Heart left ventricle (tissue), 16 donors: ENCODE measurements at regions not wholly inside any gene's neighbourhood (a gene's known extent, or its start where the extent isn't known, plus 50 kb on each side); places are given as distances from the start of the nearest gene placed in this dataset.

ENCODE experiments used
- ATAC-seq, 4 donors: fragments of 200-7000 bp; cut with Tn5 transposase; one replicate each; pipeline ENCODE4 v1.9.1; 2020 to 2022; ENCODE audit warnings: moderate library complexity in 4 of 4, mild to moderate bottlenecking in 3 of 4, moderate number of reproducible peaks in 1 of 4
- DNase-seq, 5 donors: peaks; one replicate each; pipeline ENCODE4 v3.0.0-alpha.2; 2020
- H3K27ac ChIP-seq, 12 donors: fragments of 200-600 bp; sonication (generic) in 4 of 12; one replicate each; pipeline versions ENCODE4 v1.5.0 to v1.8.0; 2016 to 2022; ENCODE audit warnings: mild to moderate bottlenecking in 2 of 12
- H3K27me3 ChIP-seq, 9 donors: fragments of 200-600 bp; sonication (generic) in 2 of 9; one replicate each; pipeline versions ENCODE4 v1.5.1 to v1.8.0; 2016 to 2022; ENCODE audit warnings: mild to moderate bottlenecking in 3 of 9
- H3K36me3 ChIP-seq, 9 donors: fragments of 200-600 bp; sonication (generic) in 2 of 9; one replicate each; pipeline versions ENCODE4 v1.5.0 to v1.8.0; 2018 to 2022; ENCODE audit warnings: mild to moderate bottlenecking in 2 of 9
- H3K4me1 ChIP-seq, 12 donors: fragments of 200-600 bp; sonication (generic) in 4 of 12; one replicate each; pipeline versions ENCODE4 v1.5.0 to v1.8.0; 2016 to 2022; ENCODE audit warnings: mild to moderate bottlenecking in 3 of 12
- H3K4me3 ChIP-seq, 12 donors: fragments of 200-600 bp; sonication (generic) in 4 of 12; one replicate each; pipeline versions ENCODE4 v1.5.0 to v1.8.0; 2017 to 2022; ENCODE audit warnings: mild to moderate bottlenecking in 9 of 12, moderate library complexity in 4 of 12
- H3K9me3 ChIP-seq, 12 donors: fragments of 200-600 bp; sonication (generic) in 4 of 12; one replicate each; pipeline versions ENCODE4 v1.5.0 to v1.8.0; 2016 to 2022; ENCODE audit warnings: mild to moderate bottlenecking in 1 of 12
- POLR2A ChIP-seq, 2 donors: fragments of 450-650 bp; IDR thresholded peaks; one replicate each; pipeline ENCODE4 v1.6.1; 2017; ENCODE audit warnings: antibody characterized with exemption in 2 of 2, mild to moderate bottlenecking in 2 of 2, moderate library complexity in 2 of 2
- WGBS, 4 donors: extraction: QIAGEN DNeasy Blood & Tissue Kit in 2 of 4; methylation state at CpG; one replicate each; pipeline versions ENCODE4 v1.1.5 to v1.1.7; 2013 to 2018; 5-methylcytosine and 5-hydroxymethylcytosine counted together
- intact Hi-C, 10 donors: fragments of 100-400 bp; cut with DNase I; formaldehyde crosslinking; loops; one replicate each; pipeline versions ENCODE4 v1.11.1 to v1.14.2; 2022
- TF ChIP-seq, protein P1 (sequence below), 12 donors: fragments of 200-600 bp; sonication (generic) in 4 of 12; IDR thresholded peaks; one replicate each; pipeline versions ENCODE4 v1.5.0 to v1.8.0; 2018 to 2022; ENCODE audit warnings: antibody characterized with exemption in 12 of 12, mild to moderate bottlenecking in 5 of 12
- donor health status: ischemic (EF 13 %, LVEDD 7.1; RV severe dilation, severe dysfunction).
- donor health status: healthy with polysubstance abuse.
- donor health status: DM: no; HTN: yes; CAD: no.
- donor health status: DM: no; HTN: no; CAD: no.
- donor health status: ischemic (EF 25% LVEDD 6.9; RV normal size, moderate dysfunction).
- donor health status: ischemic (EF 25% LVEDD 5.7; RV mildly dilated, moderate dysfunction).
- donor health status: healthy.
- donor health status: DM: yes; HTN: yes; CAD: no.
- donor health status: ischemic (EF 35%, LVEDD 5.7; RV mildly dilated, moderate dysfunction).
- donor health status: nonischemic (EF 11% LVEDD 7.7; RV severe dilation, severe dysfunction).
- donor health status: DM: yes; HTN: yes; CAD: no.
- donor health status: PGD.
- donor health status: ischemic (EF 29% LVEDD 5.4; RV normal size, mild dysfunction).
- donor health status: nonischemic (EF 23%, LVEDD 6.1; RV moderate dilation, normal function).

GRCh38 chr7:10225275-10225674, 748.4 kb upstream of the PHF14 start:
- intact Hi-C loops, result loop anchor here in 2 of 10 donors (5.0 to 10.0 kb wide), 2 partner anchors 68 to 70 kb away; no protein-coding TSS in a partner anchor
- WGBS, 4 donors, result 28 to 49% (median 34%) methylated on average over 1 of the region's 1 CpG
- Histone ChIP-seq H3K36me3 (no peaks in the 10 kb centered on the region), H3K27ac (peak overlapping the region in 5 of 12 donors; percentile 11 to 48 (median 28)), H3K9me3 (peaks cover 0 to 9% (median 0%) of the 10 kb centered on the region in 12 donors), H3K4me1 (peaks cover 0 to 29% (median 10%) of the 10 kb centered on the region in 12 donors), H3K27me3 (no peaks in the 10 kb centered on the region), H3K4me3 (peak overlapping the region in 1 of 12 donors; percentile 0)
- peak in 2 of 4 donors; percentile 51 to 63 for ATAC-seq
- no peak for DNase-seq
- no peak for TF ChIP-seq POLR2A (IDR thresholded peaks at IDR 0.05)
- TF ChIP-seq, protein P1, sequence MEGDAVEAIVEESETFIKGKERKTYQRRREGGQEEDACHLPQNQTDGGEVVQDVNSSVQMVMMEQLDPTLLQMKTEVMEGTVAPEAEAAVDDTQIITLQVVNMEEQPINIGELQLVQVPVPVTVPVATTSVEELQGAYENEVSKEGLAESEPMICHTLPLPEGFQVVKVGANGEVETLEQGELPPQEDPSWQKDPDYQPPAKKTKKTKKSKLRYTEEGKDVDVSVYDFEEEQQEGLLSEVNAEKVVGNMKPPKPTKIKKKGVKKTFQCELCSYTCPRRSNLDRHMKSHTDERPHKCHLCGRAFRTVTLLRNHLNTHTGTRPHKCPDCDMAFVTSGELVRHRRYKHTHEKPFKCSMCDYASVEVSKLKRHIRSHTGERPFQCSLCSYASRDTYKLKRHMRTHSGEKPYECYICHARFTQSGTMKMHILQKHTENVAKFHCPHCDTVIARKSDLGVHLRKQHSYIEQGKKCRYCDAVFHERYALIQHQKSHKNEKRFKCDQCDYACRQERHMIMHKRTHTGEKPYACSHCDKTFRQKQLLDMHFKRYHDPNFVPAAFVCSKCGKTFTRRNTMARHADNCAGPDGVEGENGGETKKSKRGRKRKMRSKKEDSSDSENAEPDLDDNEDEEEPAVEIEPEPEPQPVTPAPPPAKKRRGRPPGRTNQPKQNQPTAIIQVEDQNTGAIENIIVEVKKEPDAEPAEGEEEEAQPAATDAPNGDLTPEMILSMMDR (IDR thresholded peaks at IDR 0.05), result no peak

- Histone ChIP-seq H3K27me3 (no peaks in the 10 kb centered on the region), H3K4me1 (peaks cover 0 to 16% (median 8%) of the 10 kb centered on the region in 12 donors), H3K27ac (peak overlapping the region in 10 of 12 donors; percentile 33 to 89 (median 75)), H3K4me3 (peak overlapping the region in 8 of 12 donors; percentile 43 to 56 (median 48)), H3K9me3 (peaks cover 0 to 8% (median 0%) of the 10 kb centered on the region in 12 donors), H3K36me3 (no peaks in the 10 kb centered on the region)
- intact Hi-C loops, result no loop called here
- TF ChIP-seq POLR2A (IDR thresholded peaks at IDR 0.05), result no peak
- TF ChIP-seq, protein P1 (IDR thresholded peaks at IDR 0.05), result no peak
- peak; percentile 69 to 84 (median 72) for ATAC-seq
- DNase-seq, result peak in 4 of 5 donors; percentile 25 to 55 (median 46)
- WGBS, 4 donors, result 7 to 35% (median 25%) methylated on average over 2 of the region's 2 CpGs
These were observed 736.4 kb upstream of the PHF14 start for GRCh38 chr7:10237306-10237705.

DNA sequence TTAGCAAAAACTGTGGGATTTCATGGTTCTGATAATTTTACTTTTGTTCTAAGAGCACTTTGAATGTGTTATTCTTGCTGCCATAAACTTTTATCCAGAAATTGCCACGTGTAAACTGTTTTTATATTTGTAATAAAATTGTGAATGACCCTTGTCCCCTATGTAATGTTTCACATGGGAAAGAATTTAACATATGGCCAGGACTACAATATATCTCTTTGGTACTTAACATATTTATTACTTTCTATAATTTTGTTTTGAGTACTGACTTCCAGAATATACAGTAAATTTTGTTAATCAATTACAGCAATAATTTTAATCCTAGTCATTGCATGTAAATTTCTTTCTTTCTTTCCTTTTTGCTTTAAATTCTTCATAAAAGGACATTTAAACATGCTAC, 735.0 kb upstream of the PHF14 start:
- Histone ChIP-seq H3K9me3 (peaks cover 0 to 8% (median 0%) of the 10 kb centered on the region in 12 donors), H3K4me1 (peaks cover 0 to 16% (median 8%) of the 10 kb centered on the region in 12 donors), H3K4me3 (peak overlapping the region in 11 of 12 donors; percentile 6 to 56 (median 46)), H3K27ac (peak overlapping the region; percentile 60 to 89 (median 76)), H3K27me3 (no peaks in the 10 kb centered on the region), H3K36me3 (no peaks in the 10 kb centered on the region)
- DNase-seq (no peak), ATAC-seq (no peak)
- TF ChIP-seq POLR2A (IDR thresholded peaks at IDR 0.05), result no peak
- TF ChIP-seq, protein P1 (IDR thresholded peaks at IDR 0.05), result no peak
- intact Hi-C loops, result no loop called here
- 39 to 52% (median 42%) methylated on average over 1 of the region's 1 CpG for WGBS, 4 donors

DNA sequence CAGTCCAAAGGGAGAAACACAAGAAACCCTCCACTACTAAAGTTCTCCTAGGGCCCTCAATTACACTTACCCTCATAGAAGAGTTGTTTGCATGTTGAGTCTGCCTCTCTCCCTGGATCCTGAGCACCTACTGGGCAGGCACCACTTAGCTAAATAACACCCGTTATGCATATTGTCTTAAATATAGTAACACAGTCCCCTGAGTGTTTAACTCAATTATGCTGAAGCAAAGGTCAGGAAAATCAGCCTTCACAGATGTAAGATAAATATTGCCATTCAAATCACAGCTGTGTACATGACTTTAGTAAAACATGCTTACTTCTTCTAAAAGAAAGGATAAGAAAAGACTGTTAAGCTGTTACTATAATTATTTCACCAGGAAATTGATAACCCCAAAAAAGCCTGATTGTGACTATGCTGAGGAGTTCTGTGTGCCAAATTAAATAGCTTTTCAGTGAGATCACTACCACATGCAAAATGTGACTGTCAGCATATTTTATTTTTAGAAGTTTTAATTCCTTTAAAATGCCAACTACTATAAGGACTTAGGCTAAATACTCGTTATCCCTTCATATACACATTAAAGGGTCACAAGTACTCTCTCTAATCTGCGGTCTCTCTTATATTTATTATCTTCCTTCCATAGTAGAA, 733.9 kb upstream of the PHF14 start:
- intact Hi-C loops, result no loop called here
- H3K27me3 ChIP-seq, result no peaks in the 10 kb centered on the region
- WGBS, 4 donors, result 10 to 22% (median 13%) methylated on average over 3 of the region's 3 CpGs
- peak overlapping the region; percentile 60 to 89 (median 76) for H3K27ac ChIP-seq
- peaks cover 0 to 16% (median 8%) of the 10 kb centered on the region in 12 donors for H3K4me1 ChIP-seq
- peaks cover 0 to 8% (median 0%) of the 10 kb centered on the region in 12 donors for H3K9me3 ChIP-seq
- DNase-seq, result peak in 3 of 5 donors; percentile 15 to 29 (median 29)
- no peaks in the 10 kb centered on the region for H3K36me3 ChIP-seq
- TF ChIP-seq, protein P1 (IDR thresholded peaks at IDR 0.05), result no peak
- TF ChIP-seq POLR2A (IDR thresholded peaks at IDR 0.05), result peak in 1 of 2 donors; percentile 51
- ATAC-seq, result peak; percentile 90 to 96 (median 91)
- peak overlapping the region in 11 of 12 donors; percentile 6 to 56 (median 46) for H3K4me3 ChIP-seq
